ENCODE measurements at regions not wholly inside any gene's neighbourhood (a gene's known extent, or its start where the extent isn't known, plus 50 kb on each side); places are given as distances from the start of the nearest gene placed in this dataset.

GRCh38 chr5:158407824-158408195, 548.9 kb upstream of the CLINT1 start:
- in situ Hi-C loops (cut with MboI; ENCODE audit: low sequenced_read_pairs in 4 of 4), result no loop called here
- H3K4me3 ChIP-seq, result no peak overlapping the region
- H3K36me3 ChIP-seq, result no peaks in the 10 kb centered on the region
- no peaks in the 10 kb centered on the region for H3K9me3 ChIP-seq
- TF ChIP-seq POLR2A (IDR thresholded peaks at IDR 0.05) (no peak), CTCF (IDR thresholded peaks at IDR 0.05 in 4 of 5, conservative IDR thresholded peaks at IDR 0.05 in 1 of 5) (no peak)
- DNase-seq, result no peak
- H3K27ac ChIP-seq, result no peak overlapping the region
- no peaks in the 10 kb centered on the region for H3K4me1 ChIP-seq
- no peak for ATAC-seq
- intact Hi-C loops (cut with DNase I; ENCODE audit: low total_unique reads), result no loop called here
- no peaks in the 10 kb centered on the region for H3K27me3 ChIP-seq

GRCh38 chr5:158406884-158407823, 548.2 kb upstream of the CLINT1 start:
- H3K27ac ChIP-seq, result no peak overlapping the region
- H3K9me3 ChIP-seq, result no peaks in the 10 kb centered on the region
- no peaks in the 10 kb centered on the region for H3K36me3 ChIP-seq
- H3K4me3 ChIP-seq, result no peak overlapping the region
- TF ChIP-seq CTCF (IDR thresholded peaks at IDR 0.05 in 4 of 5, conservative IDR thresholded peaks at IDR 0.05 in 1 of 5) (no peak), POLR2A (IDR thresholded peaks at IDR 0.05) (no peak)
- DNase-seq (no peak), ATAC-seq (no peak)
- in situ Hi-C loops (cut with MboI; ENCODE audit: low sequenced_read_pairs in 4 of 4) (no loop called here), intact Hi-C loops (cut with DNase I; ENCODE audit: low total_unique reads) (no loop called here)
- no peaks in the 10 kb centered on the region for H3K4me1 ChIP-seq
- H3K27me3 ChIP-seq, result no peaks in the 10 kb centered on the region

GRCh38 chr5:158398360-158399201, 539.6 kb upstream of the CLINT1 start:
- no peak for DNase-seq
- no peak for ATAC-seq
- TF ChIP-seq CTCF (IDR thresholded peaks at IDR 0.05 in 4 of 5, conservative IDR thresholded peaks at IDR 0.05 in 1 of 5) (no peak), POLR2A (IDR thresholded peaks at IDR 0.05) (no peak)
- Histone ChIP-seq H3K27ac (no peak overlapping the region), H3K9me3 (no peaks in the 10 kb centered on the region), H3K4me3 (no peak overlapping the region), H3K27me3 (no peaks in the 10 kb centered on the region), H3K36me3 (no peaks in the 10 kb centered on the region), H3K4me1 (no peaks in the 10 kb centered on the region)
- in situ Hi-C loops (cut with MboI; ENCODE audit: low sequenced_read_pairs in 4 of 4), result no loop called here
- intact Hi-C loops (cut with DNase I; ENCODE audit: low total_unique reads), result no loop called here

GRCh38 chr5:158397278-158397677, 538.3 kb upstream of the CLINT1 start:
- TF ChIP-seq POLR2A (IDR thresholded peaks at IDR 0.05), result no peak
- no peak for TF ChIP-seq CTCF (IDR thresholded peaks at IDR 0.05 in 4 of 5, conservative IDR thresholded peaks at IDR 0.05 in 1 of 5)
- no peak overlapping the region for H3K27ac ChIP-seq
- no peaks in the 10 kb centered on the region for H3K4me1 ChIP-seq
- in situ Hi-C loops (cut with MboI; ENCODE audit: low sequenced_read_pairs in 4 of 4) (no loop called here), intact Hi-C loops (cut with DNase I; ENCODE audit: low total_unique reads) (no loop called here)
- no peak for DNase-seq
- no peaks in the 10 kb centered on the region for H3K9me3 ChIP-seq
- no peaks in the 10 kb centered on the region for H3K27me3 ChIP-seq
- H3K36me3 ChIP-seq, result no peaks in the 10 kb centered on the region
- H3K4me3 ChIP-seq, result no peak overlapping the region
- ATAC-seq, result no peak

Data from gastrocnemius medialis (tissue), 4 donors.